ENCODE measurements at regions not wholly inside any gene's neighbourhood (a gene's known extent, or its start where the extent isn't known, plus 50 kb on each side); places are given as distances from the start of the nearest gene placed in this dataset.

DNA sequence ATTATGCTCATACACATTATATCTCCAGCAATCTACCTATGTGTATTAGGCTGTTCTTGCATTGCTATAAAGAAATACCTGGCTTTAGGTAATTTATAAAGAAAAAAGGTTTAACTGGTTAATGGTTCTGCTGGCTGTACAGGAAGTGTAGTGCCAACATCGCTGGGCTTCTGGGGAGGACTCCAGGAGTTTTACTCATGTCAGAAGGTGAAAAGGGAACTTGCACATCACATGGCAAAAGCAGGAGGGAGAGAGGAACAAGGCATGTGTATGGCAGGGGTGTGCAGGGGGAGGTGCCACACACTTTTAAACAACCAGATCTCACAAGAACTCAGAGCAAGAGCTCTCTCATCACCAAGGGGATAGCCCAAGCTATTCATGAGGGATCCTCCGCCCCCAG, 715.4 kb upstream of the ZEB2 start:
- H3K4me1 ChIP-seq (ENCODE audit: insufficient read depth), result no peaks in the 10 kb centered on the region
- no peak for DNase-seq
- no peak overlapping the region for H3K4me3 ChIP-seq
- TF ChIP-seq, protein P1, sequence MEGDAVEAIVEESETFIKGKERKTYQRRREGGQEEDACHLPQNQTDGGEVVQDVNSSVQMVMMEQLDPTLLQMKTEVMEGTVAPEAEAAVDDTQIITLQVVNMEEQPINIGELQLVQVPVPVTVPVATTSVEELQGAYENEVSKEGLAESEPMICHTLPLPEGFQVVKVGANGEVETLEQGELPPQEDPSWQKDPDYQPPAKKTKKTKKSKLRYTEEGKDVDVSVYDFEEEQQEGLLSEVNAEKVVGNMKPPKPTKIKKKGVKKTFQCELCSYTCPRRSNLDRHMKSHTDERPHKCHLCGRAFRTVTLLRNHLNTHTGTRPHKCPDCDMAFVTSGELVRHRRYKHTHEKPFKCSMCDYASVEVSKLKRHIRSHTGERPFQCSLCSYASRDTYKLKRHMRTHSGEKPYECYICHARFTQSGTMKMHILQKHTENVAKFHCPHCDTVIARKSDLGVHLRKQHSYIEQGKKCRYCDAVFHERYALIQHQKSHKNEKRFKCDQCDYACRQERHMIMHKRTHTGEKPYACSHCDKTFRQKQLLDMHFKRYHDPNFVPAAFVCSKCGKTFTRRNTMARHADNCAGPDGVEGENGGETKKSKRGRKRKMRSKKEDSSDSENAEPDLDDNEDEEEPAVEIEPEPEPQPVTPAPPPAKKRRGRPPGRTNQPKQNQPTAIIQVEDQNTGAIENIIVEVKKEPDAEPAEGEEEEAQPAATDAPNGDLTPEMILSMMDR (IDR thresholded peaks at IDR 0.05), result no peak
- TF ChIP-seq POLR2A (IDR thresholded peaks at IDR 0.05), result no peak
- no peak for TF ChIP-seq EP300 (IDR thresholded peaks at IDR 0.05)
- no peaks in the 10 kb centered on the region for H3K36me3 ChIP-seq
- H3K9me3 ChIP-seq, result no peaks in the 10 kb centered on the region
- no peaks in the 10 kb centered on the region for H3K27me3 ChIP-seq
- no peak overlapping the region for H3K27ac ChIP-seq
- 89 to 96% (median 93%) methylated on average over 2 of the region's 2 CpGs for whole genome bisulfite sequencing, 3 donors
- intact Hi-C loops (cut with DNase I), result no loop called here

DNA sequence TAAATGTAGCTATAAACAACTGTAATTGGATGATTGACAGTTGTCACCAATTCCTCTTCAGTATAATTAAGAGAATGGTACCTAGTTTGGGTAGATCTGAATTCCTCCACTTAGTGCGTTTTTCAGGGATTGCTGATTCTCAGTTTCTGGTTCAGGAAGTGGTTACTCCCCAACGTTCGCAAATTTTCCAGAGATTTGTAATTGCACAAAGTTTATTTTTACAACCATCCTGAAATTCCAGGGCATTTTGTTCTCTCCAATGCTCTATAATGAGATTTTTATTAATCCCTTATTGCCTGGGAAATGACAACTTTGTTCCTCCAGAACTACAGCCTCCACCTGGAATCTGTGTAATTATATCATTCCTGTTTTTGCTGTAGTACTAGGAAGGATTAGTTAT, 710.6 kb upstream of the ZEB2 start:
- TF ChIP-seq EP300 (IDR thresholded peaks at IDR 0.05), result no peak
- TF ChIP-seq, protein P1 (IDR thresholded peaks at IDR 0.05), result no peak
- TF ChIP-seq POLR2A (IDR thresholded peaks at IDR 0.05), result no peak
- H3K4me1 ChIP-seq (ENCODE audit: insufficient read depth), result no peaks in the 10 kb centered on the region
- no peak overlapping the region for H3K27ac ChIP-seq
- no peaks in the 10 kb centered on the region for H3K9me3 ChIP-seq
- H3K27me3 ChIP-seq, result no peaks in the 10 kb centered on the region
- DNase-seq, result no peak
- intact Hi-C loops (cut with DNase I), result no loop called here
- no peaks in the 10 kb centered on the region for H3K36me3 ChIP-seq
- H3K4me3 ChIP-seq, result no peak overlapping the region
- WGBS, 3 donors, result 57 to 63% (median 61%) methylated on average over 3 of the region's 3 CpGs

DNA sequence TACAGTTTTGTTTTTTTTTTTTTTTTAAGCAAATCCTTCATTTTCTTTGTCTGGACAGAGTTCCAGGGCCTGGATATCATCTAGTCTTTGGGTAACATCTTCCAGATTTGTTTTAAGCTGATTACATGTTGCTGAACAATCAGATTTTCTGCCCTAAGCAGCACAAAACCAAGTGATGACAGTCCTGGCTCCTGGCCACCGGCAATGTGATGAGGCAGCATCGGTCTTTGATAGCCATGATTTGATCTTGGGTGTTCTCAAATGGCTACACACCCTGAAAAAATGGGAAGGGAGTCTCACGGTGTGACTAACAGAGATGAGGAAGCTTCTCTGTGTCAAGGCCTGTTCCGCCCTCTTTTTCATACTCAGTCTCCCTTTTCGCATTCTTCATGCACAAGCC, 708.6 kb upstream of the ZEB2 start:
- intact Hi-C loops (cut with DNase I), result no loop called here
- no peak for DNase-seq
- no peak for TF ChIP-seq POLR2A (IDR thresholded peaks at IDR 0.05)
- TF ChIP-seq, protein P1 (IDR thresholded peaks at IDR 0.05), result no peak
- no peak for TF ChIP-seq EP300 (IDR thresholded peaks at IDR 0.05)
- H3K27me3 ChIP-seq, result no peaks in the 10 kb centered on the region
- H3K4me3 ChIP-seq, result no peak overlapping the region
- WGBS, 3 donors, result 89 to 93% (median 90%) methylated on average over 5 of the region's 5 CpGs
- H3K36me3 ChIP-seq, result no peaks in the 10 kb centered on the region
- no peak overlapping the region for H3K27ac ChIP-seq
- H3K9me3 ChIP-seq, result no peaks in the 10 kb centered on the region
- no peaks in the 10 kb centered on the region for H3K4me1 ChIP-seq (ENCODE audit: insufficient read depth)

DNA sequence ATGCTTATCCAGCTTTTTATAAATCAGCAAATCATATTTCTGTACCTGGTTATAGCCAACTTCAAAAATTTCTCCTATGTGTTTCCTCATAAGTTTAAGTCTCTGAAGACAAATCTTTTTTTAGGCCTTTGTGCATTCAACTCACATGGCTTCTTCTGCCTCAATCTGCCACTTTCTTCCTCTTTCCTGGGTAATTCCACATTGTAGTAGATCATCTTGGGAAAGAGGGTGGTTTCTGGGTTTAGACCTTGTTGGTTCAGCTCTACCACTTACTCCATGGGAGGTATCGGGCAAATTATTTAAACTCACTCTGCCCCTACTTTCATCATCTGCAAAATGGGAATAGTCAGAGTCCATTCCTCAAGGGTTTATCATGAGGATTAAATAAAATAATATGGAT, 707.0 kb upstream of the ZEB2 start:
- no peak for DNase-seq
- no peak for TF ChIP-seq EP300 (IDR thresholded peaks at IDR 0.05)
- no peak for TF ChIP-seq POLR2A (IDR thresholded peaks at IDR 0.05)
- TF ChIP-seq, protein P1 (IDR thresholded peaks at IDR 0.05), result no peak
- no peaks in the 10 kb centered on the region for H3K36me3 ChIP-seq
- H3K27ac ChIP-seq, result no peak overlapping the region
- no peak overlapping the region for H3K4me3 ChIP-seq
- 97 to 100% (median 99%) methylated on average over 1 of the region's 1 CpG for WGBS, 3 donors
- no peaks in the 10 kb centered on the region for H3K27me3 ChIP-seq
- intact Hi-C loops (cut with DNase I), result no loop called here
- H3K4me1 ChIP-seq (ENCODE audit: insufficient read depth), result no peaks in the 10 kb centered on the region
- no peaks in the 10 kb centered on the region for H3K9me3 ChIP-seq

DNA sequence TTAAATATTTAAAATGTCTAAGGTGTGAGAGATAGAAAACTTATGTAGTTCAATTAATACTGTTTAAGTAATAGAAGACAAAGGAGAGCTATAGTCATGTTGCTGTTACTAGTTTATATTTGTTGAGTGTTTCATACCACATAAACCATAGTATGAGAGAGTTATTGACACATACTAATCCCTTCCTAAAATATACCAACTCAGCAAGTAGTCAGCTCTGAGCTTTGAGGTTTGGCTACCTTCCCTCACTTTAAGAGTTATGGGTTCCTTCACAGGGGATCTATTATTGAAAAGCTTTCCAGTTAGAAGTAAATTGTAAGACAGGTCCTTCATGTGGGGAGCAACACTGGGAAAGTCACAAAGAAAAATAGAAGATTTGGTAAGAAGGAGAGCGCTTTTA, 701.6 kb upstream of the ZEB2 start:
- Histone ChIP-seq H3K4me3 (no peak overlapping the region), H3K27me3 (no peaks in the 10 kb centered on the region), H3K9me3 (no peaks in the 10 kb centered on the region), H3K36me3 (no peaks in the 10 kb centered on the region), H3K4me1 (ENCODE audit: insufficient read depth) (no peaks in the 10 kb centered on the region), H3K27ac (no peak overlapping the region)
- DNase-seq, result no peak
- intact Hi-C loops (cut with DNase I), result no loop called here
- 95 to 98% (median 96%) methylated on average over 1 of the region's 1 CpG for WGBS, 3 donors
- TF ChIP-seq EP300 (IDR thresholded peaks at IDR 0.05) (no peak), POLR2A (IDR thresholded peaks at IDR 0.05) (no peak)
- TF ChIP-seq, protein P1 (IDR thresholded peaks at IDR 0.05), result no peak
